GM12864 (cell line): ENCODE measurements at regions not wholly inside any gene's neighbourhood (a gene's known extent, or its start where the extent isn't known, plus 50 kb on each side); places are given as distances from the start of the nearest gene placed in this dataset.

Experiments used
- DNase-seq: peaks from one replicate; pipeline ENCODE4 v3.0.0-alpha.2; 2011; ENCODE audit warnings: low read depth
- H3K4me3 ChIP-seq: 2 replicates; pipeline ENCODE4 v1.5.1; 2011; ENCODE audit warnings: mild to moderate bottlenecking, low read depth, low read length, control low read depth
- CTCF ChIP-seq: IDR thresholded peaks from 2 replicates; pipeline ENCODE4 v1.5.1; 2011; ENCODE audit warnings: low read depth, mild to moderate bottlenecking, moderate library complexity, low read length, control low read depth, inconsistent platforms; ENCODE audit errors: missing control alignments

GRCh38 chr2:193276560-193276959 is 1081.8 kb upstream of the TMEFF2 start:
- TF ChIP-seq CTCF, result no peak
- no peak overlapping the region for H3K4me3 ChIP-seq
- no peak for DNase-seq

- DNase-seq, result no peak
- H3K4me3 ChIP-seq, result no peak overlapping the region
- no peak for TF ChIP-seq CTCF
These were observed 1081.3 kb upstream of the TMEFF2 start for GRCh38 chr2:193276069-193276468.

- no peak for DNase-seq
- no peak for TF ChIP-seq CTCF
- no peak overlapping the region for H3K4me3 ChIP-seq
These were observed 1077.3 kb upstream of the TMEFF2 start for GRCh38 chr2:193272011-193272410.

- TF ChIP-seq CTCF, result no peak
- DNase-seq, result no peak
- H3K4me3 ChIP-seq, result no peak overlapping the region
These were observed 1076.1 kb upstream of the TMEFF2 start for GRCh38 chr2:193270816-193271215.

- no peak for DNase-seq
- H3K4me3 ChIP-seq, result no peak overlapping the region
- TF ChIP-seq CTCF, result no peak
These were observed 1072.8 kb upstream of the TMEFF2 start for GRCh38 chr2:193267496-193268002.

GRCh38 chr2:193253014-193253530 is 1058.3 kb upstream of the TMEFF2 start:
- no peak overlapping the region for H3K4me3 ChIP-seq
- no peak for TF ChIP-seq CTCF
- DNase-seq, result no peak

- no peak for DNase-seq
- TF ChIP-seq CTCF, result no peak
- no peak overlapping the region for H3K4me3 ChIP-seq
These were observed 1057.2 kb upstream of the TMEFF2 start for GRCh38 chr2:193251909-193252308.
